H1 (cell line): ENCODE measurements at regions not wholly inside any gene's neighbourhood (a gene's known extent, or its start where the extent isn't known, plus 50 kb on each side); places are given as distances from the start of the nearest gene placed in this dataset.

Source experiments
- CBX8 ChIP-seq: fragments of 300-800, 300-1000 bp; sonication (generic); IDR thresholded peaks from 2 replicates; pipeline ENCODE4 v1.7.1; 2016; ENCODE audit warnings: low read depth, low read length, borderline replicate concordance
- CTCF ChIP-seq, 3 experiments: IDR thresholded peaks; 1 replicate in 2 of 3; 2 replicates in 1 of 3; pipeline versions ENCODE4 v1.5.1 to v1.6.1; 2011; ENCODE audit warnings: low read length in 3 of 3, mild to moderate bottlenecking in 3 of 3, inconsistent platforms in 2 of 3, low read depth in 1 of 3, moderate library complexity in 1 of 3; ENCODE audit not compliant: insufficient read depth in 1 of 3; ENCODE audit errors: control extremely low read depth in 1 of 3
- POLR2A ChIP-seq, 2 experiments: IDR thresholded peaks; 1 replicate in 1 of 2; 2 replicates in 1 of 2; pipeline ENCODE4 v1.6.1; 2011; ENCODE audit warnings: low read depth in 2 of 2, low read length in 2 of 2, mild to moderate bottlenecking in 2 of 2; ENCODE audit errors: control extremely low read depth in 1 of 2
- RFX5 ChIP-seq: IDR thresholded peaks from 2 replicates; pipeline ENCODE4 v1.6.1; 2011; ENCODE audit warnings: low read depth, low read length, improper control_type of control experiment, borderline replicate concordance
- TAF1 ChIP-seq: IDR thresholded peaks from 2 replicates; pipeline ENCODE4 v1.6.1; 2011; ENCODE audit warnings: mild to moderate bottlenecking, low read depth, low read length

- no peak for TF ChIP-seq RFX5
- TF ChIP-seq CTCF (IDR thresholded peaks at IDR 0.05; ENCODE audit: control extremely low read depth in 1 of 3, insufficient read depth in 1 of 3, low read depth in 1 of 3, low read length in 3 of 3) = no peak
- TF ChIP-seq TAF1 = no peak
- no peak for TF ChIP-seq CBX8
- no peak for TF ChIP-seq POLR2A (IDR thresholded peaks at IDR 0.05; ENCODE audit: control extremely low read depth in 1 of 2, low read depth in 2 of 2, low read length in 2 of 2)
These were observed 1209.4 kb downstream of the ROBO2 start for GRCh38 chr3:78249294-78249693.
